Mesenchymal stem cell (in vitro differentiated cells and primary cell): ENCODE measurements at regions not wholly inside any gene's neighbourhood (a gene's known extent, or its start where the extent isn't known, plus 50 kb on each side); places are given as distances from the start of the nearest gene placed in this dataset.

Experiments
- DNase-seq: peaks from one replicate; pipeline ENCODE4 v3.0.0-alpha.2; 2013
- H2AFZ ChIP-seq: one replicate; pipeline ENCODE4 v1.6.1; 2013; ENCODE audit warnings: low read depth, mild to moderate bottlenecking, control low read depth, inconsistent platforms, low read length, moderate library complexity
- H2AK5ac ChIP-seq: 2 replicates; pipeline ENCODE4 v1.6.1; 2013; ENCODE audit warnings: low read length, moderate library complexity, mild to moderate bottlenecking, inconsistent platforms; ENCODE audit not compliant: severe bottlenecking
- H2BK120ac ChIP-seq: one replicate; pipeline ENCODE4 v1.6.1; 2013; ENCODE audit warnings: low read depth, mild to moderate bottlenecking, inconsistent platforms, low read length, moderate library complexity
- H2BK12ac ChIP-seq, 2 experiments: one replicate each; pipeline ENCODE4 v1.6.1; 2013; ENCODE audit warnings: inconsistent platforms in 2 of 2, low read length in 2 of 2, mild to moderate bottlenecking in 2 of 2, moderate library complexity in 2 of 2, control low read depth in 1 of 2
- H2BK15ac ChIP-seq: one replicate; pipeline ENCODE4 v1.6.1; 2013; ENCODE audit warnings: mild to moderate bottlenecking, low read depth, inconsistent platforms; ENCODE audit not compliant: poor library complexity, severe bottlenecking
- H2BK5ac ChIP-seq: 2 replicates; pipeline ENCODE4 v1.6.1; 2013; ENCODE audit warnings: low read depth, mild to moderate bottlenecking, low read length, control low read depth, inconsistent platforms; ENCODE audit not compliant: poor library complexity, severe bottlenecking
- H3K14ac ChIP-seq, 2 experiments: one replicate each; pipeline ENCODE4 v1.6.1; 2013; ENCODE audit warnings: inconsistent platforms in 2 of 2, low read length in 2 of 2, control low read depth in 1 of 2, mild to moderate bottlenecking in 1 of 2, moderate library complexity in 1 of 2
- H3K18ac ChIP-seq, 2 experiments: one replicate each; pipeline ENCODE4 v1.6.1; 2013; ENCODE audit warnings: inconsistent platforms in 2 of 2, low read length in 2 of 2, control low read depth in 1 of 2, low read depth in 1 of 2, mild to moderate bottlenecking in 1 of 2
- H3K23ac ChIP-seq, 2 experiments: one replicate each; pipeline ENCODE4 v1.6.1; 2013; ENCODE audit warnings: inconsistent platforms in 2 of 2, low read length in 2 of 2, mild to moderate bottlenecking in 2 of 2, moderate library complexity in 2 of 2, control low read depth in 1 of 2
- H3K27ac ChIP-seq: 2 replicates; pipeline ENCODE4 v1.5.1; 2013; ENCODE audit warnings: mild to moderate bottlenecking, moderate library complexity, low read length, control low read depth, inconsistent platforms; ENCODE audit not compliant: poor library complexity, severe bottlenecking
- H3K27me3 ChIP-seq, 2 experiments: 2 replicates each; pipeline versions ENCODE4 v1.6.1 to v1.7.0; 2013; ENCODE audit warnings: low read length in 2 of 2, mild to moderate bottlenecking in 2 of 2, moderate library complexity in 2 of 2, control low read depth in 1 of 2, inconsistent platforms in 1 of 2; ENCODE audit not compliant: control insufficient read depth in 1 of 2, insufficient read depth in 1 of 2
- H3K36me3 ChIP-seq, 2 experiments: 2 replicates each; pipeline versions ENCODE4 v1.6.1 to v1.7.0; 2013; ENCODE audit warnings: low read length in 2 of 2, control low read depth in 1 of 2, inconsistent platforms in 1 of 2, low read depth in 1 of 2, mild to moderate bottlenecking in 1 of 2; ENCODE audit not compliant: insufficient read depth in 2 of 2, control insufficient read depth in 1 of 2
- H3K4ac ChIP-seq, 2 experiments: one replicate each; pipeline ENCODE4 v1.6.1; 2013; ENCODE audit warnings: inconsistent platforms in 2 of 2, low read length in 2 of 2, mild to moderate bottlenecking in 2 of 2, moderate library complexity in 2 of 2, control low read depth in 1 of 2, low read depth in 1 of 2
- H3K4me1 ChIP-seq: 2 replicates; pipeline ENCODE4 v1.6.1; 2013; ENCODE audit warnings: low read depth, low read length, control low read depth; ENCODE audit not compliant: control insufficient read depth, insufficient read depth
- H3K4me2 ChIP-seq: 2 replicates; pipeline ENCODE4 v1.6.1; 2013; ENCODE audit warnings: low read length, mild to moderate bottlenecking, inconsistent platforms; ENCODE audit not compliant: poor library complexity, severe bottlenecking
- H3K4me3 ChIP-seq, 2 experiments: 2 replicates each; pipeline versions ENCODE4 v1.5.1 to v1.7.0; 2013; ENCODE audit warnings: low read length in 2 of 2, mild to moderate bottlenecking in 2 of 2, control low read depth in 1 of 2, low read depth in 1 of 2; ENCODE audit not compliant: insufficient read depth in 1 of 2
- H3K79me1 ChIP-seq: replicated peaks from 2 replicates; pipeline ENCODE4 v1.6.1; 2013; ENCODE audit warnings: mild to moderate bottlenecking, control low read depth, low read length, inconsistent platforms; ENCODE audit not compliant: poor library complexity, severe bottlenecking
- H3K9ac ChIP-seq: 2 replicates; pipeline ENCODE4 v1.7.0; 2013; ENCODE audit warnings: mild to moderate bottlenecking, low read length, moderate library complexity
- H3K9me3 ChIP-seq: 2 replicates; pipeline ENCODE4 v1.7.0; 2013; ENCODE audit warnings: mild to moderate bottlenecking, low read length; ENCODE audit not compliant: control insufficient read depth
- H4K8ac ChIP-seq: one replicate; pipeline ENCODE4 v1.6.1; 2013; ENCODE audit warnings: inconsistent platforms, mild to moderate bottlenecking, low read length, moderate library complexity
- H4K91ac ChIP-seq: one replicate; pipeline ENCODE4 v1.6.1; 2013; ENCODE audit warnings: mild to moderate bottlenecking, low read length, inconsistent platforms
- WGBS: methylation state at CpG from one replicate; pipeline ENCODE4 v1.1.7; 2013; ENCODE audit warnings: mixed read lengths; 5-methylcytosine and 5-hydroxymethylcytosine counted together

DNA sequence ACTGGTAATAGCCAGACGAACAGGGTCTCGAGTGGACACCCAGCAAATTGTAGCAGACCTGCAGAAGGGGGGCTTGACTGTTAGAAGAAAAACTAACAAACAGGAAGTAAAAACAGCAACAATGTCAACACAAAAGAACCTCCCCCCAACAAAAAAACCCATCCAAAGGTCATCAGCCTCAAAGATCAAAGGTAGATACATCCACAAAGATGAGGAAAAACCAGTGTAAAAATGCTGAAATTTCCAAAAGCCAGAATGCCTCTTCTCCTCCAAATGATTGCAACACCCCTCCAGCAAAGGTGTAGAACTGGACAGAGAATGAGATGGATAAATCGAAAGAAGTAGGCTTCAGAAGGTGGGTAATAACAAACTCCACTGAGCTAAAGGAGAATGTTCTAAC is 313.0 kb upstream of the TEX13C start:
- WGBS, result 83% methylated on average over 2 of the region's 3 CpGs
- Histone ChIP-seq H2AK5ac (no peak overlapping the region), H3K36me3 (no peaks in the 10 kb centered on the region)

GRCh38 chrX:125012585-125012984 is 307.1 kb upstream of the TEX13C start:
- no peaks in the 10 kb centered on the region for H3K9me3 ChIP-seq
- no peak overlapping the region for H2AFZ ChIP-seq
- no peak overlapping the region for H3K9ac ChIP-seq
- no peak overlapping the region for H3K4me2 ChIP-seq
- H3K27me3 ChIP-seq, result no peaks in the 10 kb centered on the region
- H4K8ac ChIP-seq, result no peak overlapping the region
- no peak overlapping the region for H2BK15ac ChIP-seq
- no peak overlapping the region for H2BK120ac ChIP-seq
- H3K23ac ChIP-seq, result no peak overlapping the region
- H3K14ac ChIP-seq, result no peak overlapping the region
- H2AK5ac ChIP-seq, result no peak overlapping the region
- H2BK12ac ChIP-seq, result no peak overlapping the region
- H3K18ac ChIP-seq, result no peak overlapping the region
- H4K91ac ChIP-seq, result no peak overlapping the region
- H3K27ac ChIP-seq, result no peak overlapping the region
- H3K4me1 ChIP-seq, result no peaks in the 10 kb centered on the region
- H2BK5ac ChIP-seq, result no peak overlapping the region
- no peak overlapping the region for H3K4me3 ChIP-seq
- H3K4ac ChIP-seq, result no peak overlapping the region
- no CpG with 5 or more reads among the region's 3 CpGs for WGBS
- H3K36me3 ChIP-seq, result no peaks in the 10 kb centered on the region
- H3K79me1 ChIP-seq, result no peaks in the 10 kb centered on the region
- no peak for DNase-seq

More for the DNA sequence above, 313.0 kb upstream of the TEX13C start:
- Histone ChIP-seq H3K27ac (no peak overlapping the region), H3K9ac (no peak overlapping the region), H2BK120ac (no peak overlapping the region), H3K4ac (no peak overlapping the region), H3K79me1 (no peaks in the 10 kb centered on the region), H4K8ac (no peak overlapping the region), H2BK12ac (no peak overlapping the region), H2BK5ac (no peak overlapping the region), H3K27me3 (no peaks in the 10 kb centered on the region), H3K18ac (no peak overlapping the region), H3K14ac (no peak overlapping the region), H2AFZ (no peak overlapping the region), H3K9me3 (no peaks in the 10 kb centered on the region), H4K91ac (no peak overlapping the region), H3K4me2 (no peak overlapping the region), H2BK15ac (no peak overlapping the region), H3K4me3 (no peak overlapping the region), H3K4me1 (no peaks in the 10 kb centered on the region), H3K23ac (no peak overlapping the region)
- no peak for DNase-seq

DNA sequence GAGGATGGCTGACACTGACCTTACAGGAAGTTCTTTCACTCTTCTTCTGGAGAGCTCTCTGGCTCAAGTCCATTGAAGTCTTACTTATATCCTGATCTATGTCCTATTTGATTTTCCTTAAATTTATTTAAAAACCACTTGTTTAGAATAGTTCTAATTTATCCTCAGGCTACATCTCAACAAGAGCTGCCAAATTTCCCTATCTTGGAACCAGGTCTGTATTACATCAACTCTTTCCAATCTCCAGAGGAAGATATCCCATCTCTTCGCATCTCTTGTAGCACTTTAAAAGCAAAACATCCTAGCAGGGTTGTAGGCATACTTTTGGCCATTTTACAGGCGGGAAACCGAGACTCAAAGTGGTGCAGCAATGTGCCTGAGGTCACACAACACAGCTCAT is 290.5 kb upstream of the TEX13C start:
- Histone ChIP-seq H3K4me3 (no peak overlapping the region), H2BK5ac (no peak overlapping the region)
- WGBS, result 64% methylated on average over 3 of the region's 3 CpGs

More for the DNA sequence above, 290.5 kb upstream of the TEX13C start:
- no peaks in the 10 kb centered on the region for H3K27me3 ChIP-seq
- H3K79me1 ChIP-seq, result no peaks in the 10 kb centered on the region
- no peak overlapping the region for H4K91ac ChIP-seq
- no peak overlapping the region for H3K27ac ChIP-seq
- no peak overlapping the region for H3K4me2 ChIP-seq
- H2BK15ac ChIP-seq, result no peak overlapping the region
- H3K18ac ChIP-seq, result no peak overlapping the region
- no peak overlapping the region for H2AK5ac ChIP-seq
- H2BK12ac ChIP-seq, result no peak overlapping the region
- H3K9me3 ChIP-seq, result no peaks in the 10 kb centered on the region
- no peak overlapping the region for H2AFZ ChIP-seq
- no peak overlapping the region for H2BK120ac ChIP-seq
- DNase-seq, result no peak
- H3K23ac ChIP-seq, result no peak overlapping the region
- no peak overlapping the region for H3K9ac ChIP-seq
- no peak overlapping the region for H4K8ac ChIP-seq
- no peak overlapping the region for H3K14ac ChIP-seq
- H3K36me3 ChIP-seq, result no peaks in the 10 kb centered on the region
- H3K4ac ChIP-seq, result no peak overlapping the region
- H3K4me1 ChIP-seq, result no peaks in the 10 kb centered on the region
